SU-DHL-6 (cell line): ENCODE measurements at regions not wholly inside any gene's neighbourhood (a gene's known extent, or its start where the extent isn't known, plus 50 kb on each side); places are given as distances from the start of the nearest gene placed in this dataset.

ENCODE experiments used
- H2AFZ ChIP-seq: fragments of 200-600 bp; sonication (generic); 2 replicates; pipeline ENCODE4 v1.6.1; 2014; ENCODE audit warnings: low read depth, mild to moderate bottlenecking, moderate library complexity, mixed read lengths, antibody characterized with exemption, low read length; ENCODE audit not compliant: severe bottlenecking
- H3F3A ChIP-seq: fragments of 200-600 bp; shearing (Covaris generic); 2 replicates; pipeline ENCODE4 v1.6.0; 2016; ENCODE audit warnings: antibody characterized with exemption, mild to moderate bottlenecking; ENCODE audit not compliant: insufficient read depth
- H3K27ac ChIP-seq: fragments of 200-600 bp; sonication (generic); 2 replicates; pipeline ENCODE4 v1.5.1; 2016; ENCODE audit warnings: low read depth, mild to moderate bottlenecking, low read length, moderate library complexity, mixed read lengths
- H3K27me3 ChIP-seq: fragments of 200-600 bp; sonication (generic), shearing (Covaris generic); 2 replicates; pipeline ENCODE4 v1.6.0; 2014; ENCODE audit warnings: mild to moderate bottlenecking, low read length
- H3K36me3 ChIP-seq: fragments of 200-600 bp; sonication (generic); 2 replicates; pipeline ENCODE4 v1.6.1; 2014; ENCODE audit warnings: mild to moderate bottlenecking, low read length, mixed read lengths
- H3K4me2 ChIP-seq: fragments of 300-600, 200-600 bp; shearing (Covaris generic), sonication (generic); 2 replicates; pipeline ENCODE4 v1.6.0; 2014; ENCODE audit warnings: low read length, low read depth, mild to moderate bottlenecking; ENCODE audit not compliant: poor library complexity, severe bottlenecking
- H3K4me3 ChIP-seq: fragments of 200-600 bp; sonication (generic); 2 replicates; pipeline ENCODE4 v1.5.1; 2014; ENCODE audit warnings: antibody characterized with exemption, low read length, mild to moderate bottlenecking, mixed read lengths; ENCODE audit not compliant: insufficient read depth, poor library complexity, severe bottlenecking
- H3K79me2 ChIP-seq: fragments of 200-600 bp; sonication (generic); 2 replicates; pipeline ENCODE4 v1.6.1; 2014; ENCODE audit warnings: mild to moderate bottlenecking, low read length, moderate library complexity; ENCODE audit not compliant: insufficient read depth
- H3K9ac ChIP-seq: fragments of 200-600 bp; sonication (generic); 2 replicates; pipeline ENCODE4 v1.7.0; 2014; ENCODE audit warnings: mild to moderate bottlenecking, low read length
- H3K9me2 ChIP-seq: fragments of 200-600 bp; sonication (generic); replicated peaks from 2 replicates; pipeline ENCODE4 v1.6.1; 2014; ENCODE audit warnings: low read length; ENCODE audit not compliant: insufficient read depth
- H3K9me3 ChIP-seq: fragments of 200-600 bp; sonication (generic); 2 replicates; pipeline ENCODE4 v1.6.1; 2014; ENCODE audit warnings: low read length, mixed read lengths; ENCODE audit not compliant: insufficient read depth
- H4K20me1 ChIP-seq: fragments of 200-600 bp; sonication (generic); 2 replicates; pipeline ENCODE4 v1.6.1; 2014; ENCODE audit warnings: low read depth, mild to moderate bottlenecking, antibody characterized with exemption, low read length, moderate library complexity, mixed read lengths
- EZH2phosphoT487 ChIP-seq: fragments of 200-600 bp; sonication (generic), shearing (Covaris generic); conservative IDR thresholded peaks from 2 replicates; pipeline ENCODE4 v1.6.1; 2018; ENCODE audit warnings: mild to moderate bottlenecking, antibody characterized with exemption, low read length, moderate library complexity, mixed read lengths
- TF ChIP-seq, protein P1 (sequence below): fragments of 200-600 bp; sonication (generic); IDR thresholded peaks from one replicate; pipeline ENCODE4 v1.5.1; 2017; ENCODE audit warnings: antibody characterized with exemption, mild to moderate bottlenecking, low read length, moderate library complexity; ENCODE audit not compliant: insufficient read depth, poor library complexity, severe bottlenecking

GRCh38 chr15:29942548-29942947 lies 120.3 kb upstream of the TJP1 start:
- Histone ChIP-seq H3K4me3 (no peak overlapping the region), H3K4me2 (no peak overlapping the region), H2AFZ (no peak overlapping the region), H3K27ac (no peak overlapping the region), H4K20me1 (no peaks in the 10 kb centered on the region), H3K79me2 (no peaks in the 10 kb centered on the region), H3K9ac (no peak overlapping the region), H3K9me2 (no peaks in the 10 kb centered on the region), H3K36me3 (no peaks in the 10 kb centered on the region), H3F3A (no peaks in the 10 kb centered on the region), H3K27me3 (no peaks in the 10 kb centered on the region), H3K9me3 (no peaks in the 10 kb centered on the region)
- TF ChIP-seq, protein P1, sequence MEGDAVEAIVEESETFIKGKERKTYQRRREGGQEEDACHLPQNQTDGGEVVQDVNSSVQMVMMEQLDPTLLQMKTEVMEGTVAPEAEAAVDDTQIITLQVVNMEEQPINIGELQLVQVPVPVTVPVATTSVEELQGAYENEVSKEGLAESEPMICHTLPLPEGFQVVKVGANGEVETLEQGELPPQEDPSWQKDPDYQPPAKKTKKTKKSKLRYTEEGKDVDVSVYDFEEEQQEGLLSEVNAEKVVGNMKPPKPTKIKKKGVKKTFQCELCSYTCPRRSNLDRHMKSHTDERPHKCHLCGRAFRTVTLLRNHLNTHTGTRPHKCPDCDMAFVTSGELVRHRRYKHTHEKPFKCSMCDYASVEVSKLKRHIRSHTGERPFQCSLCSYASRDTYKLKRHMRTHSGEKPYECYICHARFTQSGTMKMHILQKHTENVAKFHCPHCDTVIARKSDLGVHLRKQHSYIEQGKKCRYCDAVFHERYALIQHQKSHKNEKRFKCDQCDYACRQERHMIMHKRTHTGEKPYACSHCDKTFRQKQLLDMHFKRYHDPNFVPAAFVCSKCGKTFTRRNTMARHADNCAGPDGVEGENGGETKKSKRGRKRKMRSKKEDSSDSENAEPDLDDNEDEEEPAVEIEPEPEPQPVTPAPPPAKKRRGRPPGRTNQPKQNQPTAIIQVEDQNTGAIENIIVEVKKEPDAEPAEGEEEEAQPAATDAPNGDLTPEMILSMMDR, result no peak
- no peak for TF ChIP-seq EZH2phosphoT487

- Histone ChIP-seq H4K20me1 (no peaks in the 10 kb centered on the region), H3K4me3 (no peak overlapping the region), H3K4me2 (no peak overlapping the region), H3F3A (no peaks in the 10 kb centered on the region), H3K9ac (no peak overlapping the region), H3K36me3 (no peaks in the 10 kb centered on the region), H3K27me3 (no peaks in the 10 kb centered on the region), H3K27ac (no peak overlapping the region), H3K9me3 (no peaks in the 10 kb centered on the region), H3K9me2 (no peaks in the 10 kb centered on the region), H3K79me2 (no peaks in the 10 kb centered on the region), H2AFZ (no peak overlapping the region)
- TF ChIP-seq, protein P1, result no peak
- no peak for TF ChIP-seq EZH2phosphoT487
Measured at GRCh38 chr15:29942143-29942542, 119.9 kb upstream of the TJP1 start.

DNA sequence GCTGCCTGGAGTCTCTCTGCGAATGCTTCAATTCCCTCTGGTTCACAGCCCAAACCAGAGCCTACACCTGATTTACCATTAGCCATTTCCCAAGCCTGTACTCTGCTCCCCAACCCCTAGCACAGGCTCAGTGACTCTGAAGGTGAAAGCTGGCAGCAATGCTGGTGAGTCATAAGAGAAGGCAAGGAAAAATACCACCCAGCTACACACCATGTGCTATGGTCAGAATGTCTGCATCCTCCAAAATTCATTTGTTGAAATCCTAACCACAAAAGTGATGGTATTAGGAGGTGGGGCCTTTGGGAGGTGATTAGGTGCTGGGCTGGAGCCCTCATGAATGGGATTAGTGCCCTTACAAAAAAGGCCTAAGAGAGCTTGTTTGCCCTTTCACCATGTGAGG lies 117.1 kb upstream of the TJP1 start:
- Histone ChIP-seq H4K20me1 (no peaks in the 10 kb centered on the region), H3K27me3 (no peaks in the 10 kb centered on the region), H3F3A (no peaks in the 10 kb centered on the region), H3K27ac (no peak overlapping the region), H3K79me2 (no peaks in the 10 kb centered on the region), H3K9me2 (no peaks in the 10 kb centered on the region), H3K4me2 (no peak overlapping the region), H2AFZ (no peak overlapping the region), H3K4me3 (no peak overlapping the region), H3K9me3 (no peaks in the 10 kb centered on the region), H3K36me3 (no peaks in the 10 kb centered on the region), H3K9ac (no peak overlapping the region)
- TF ChIP-seq EZH2phosphoT487, result no peak
- TF ChIP-seq, protein P1, result no peak
